CD4-positive, alpha-beta T cell treated with Interleukin-17A for 4 hours (primary cell): ENCODE measurements at regions not wholly inside any gene's neighbourhood (a gene's known extent, or its start where the extent isn't known, plus 50 kb on each side); places are given as distances from the start of the nearest gene placed in this dataset.
A peak's percentile ranks its signal among the peaks of the same experiment; 100 is the strongest.
"Not testable (repeated sequence)": the region's sequence is repeated elsewhere in the genome, so short reads cannot be mapped to it uniquely, and the experiment has no call there.

Source experiments
- DNase-seq: peaks from one replicate; pipeline ENCODE4 v3.0.0-alpha.2; 2020; ENCODE audit warnings: mixed read lengths

GRCh38 chr10:117457071-117457810 lies 82.0 kb upstream of the PDZD8 start:
- no peak for DNase-seq

- DNase-seq, result no peak
These were observed 80.1 kb upstream of the PDZD8 start for GRCh38 chr10:117455346-117455745.

DNA sequence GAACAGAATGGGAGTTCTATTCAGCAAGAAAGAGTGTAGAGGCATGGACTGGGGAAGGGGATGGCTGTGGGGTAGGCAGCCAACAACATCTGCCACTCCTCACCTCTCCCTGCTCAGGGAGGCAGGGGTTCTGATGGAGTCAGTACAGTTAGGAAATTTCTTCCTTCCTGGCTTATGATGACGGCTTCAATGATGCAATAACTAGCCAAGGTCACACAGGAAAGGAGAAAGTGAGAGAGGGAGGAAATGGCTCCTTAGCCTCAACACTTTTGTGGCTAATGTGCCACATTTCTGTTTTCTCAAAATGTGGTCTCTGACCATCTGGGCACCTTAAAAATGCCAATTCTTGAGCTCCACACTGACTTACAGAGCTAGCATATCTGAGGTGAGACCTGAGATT lies 79.3 kb upstream of the PDZD8 start:
- DNase-seq, result no peak

GRCh38 chr10:117453484-117453883 lies 78.2 kb upstream of the PDZD8 start:
- not testable (repeated sequence) for DNase-seq

GRCh38 chr10:117450940-117451339 lies 75.7 kb upstream of the PDZD8 start:
- DNase-seq, result no peak

- no peak for DNase-seq
These were observed 74.4 kb upstream of the PDZD8 start for GRCh38 chr10:117449636-117450035.

DNA sequence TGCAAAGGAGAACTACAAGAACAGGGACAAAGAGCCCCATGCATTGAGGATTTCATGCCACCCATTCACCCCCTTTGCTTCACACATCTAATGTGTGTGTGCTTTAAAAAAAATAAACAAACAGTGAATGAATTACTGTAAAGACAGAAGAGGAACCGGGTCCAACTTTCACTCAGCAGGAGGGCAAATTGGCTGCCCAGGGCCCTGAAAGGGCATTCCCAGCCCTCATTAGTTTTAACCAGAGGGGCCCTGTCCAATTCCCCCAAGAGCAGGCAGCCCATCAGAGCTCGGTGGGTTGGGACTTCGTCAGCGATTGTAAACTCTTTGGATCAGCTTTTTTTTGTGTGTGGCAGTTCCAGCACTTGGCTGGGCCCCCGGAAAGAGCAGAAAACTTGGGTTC lies 73.6 kb upstream of the PDZD8 start:
- DNase-seq, result no peak

- DNase-seq, result no peak
These were observed 70.8 kb upstream of the PDZD8 start for GRCh38 chr10:117445992-117446391.

- DNase-seq, result no peak
These were observed 69.3 kb upstream of the PDZD8 start for GRCh38 chr10:117444497-117445040.

GRCh38 chr10:117443686-117444041 lies 68.4 kb upstream of the PDZD8 start:
- no peak for DNase-seq

DNA sequence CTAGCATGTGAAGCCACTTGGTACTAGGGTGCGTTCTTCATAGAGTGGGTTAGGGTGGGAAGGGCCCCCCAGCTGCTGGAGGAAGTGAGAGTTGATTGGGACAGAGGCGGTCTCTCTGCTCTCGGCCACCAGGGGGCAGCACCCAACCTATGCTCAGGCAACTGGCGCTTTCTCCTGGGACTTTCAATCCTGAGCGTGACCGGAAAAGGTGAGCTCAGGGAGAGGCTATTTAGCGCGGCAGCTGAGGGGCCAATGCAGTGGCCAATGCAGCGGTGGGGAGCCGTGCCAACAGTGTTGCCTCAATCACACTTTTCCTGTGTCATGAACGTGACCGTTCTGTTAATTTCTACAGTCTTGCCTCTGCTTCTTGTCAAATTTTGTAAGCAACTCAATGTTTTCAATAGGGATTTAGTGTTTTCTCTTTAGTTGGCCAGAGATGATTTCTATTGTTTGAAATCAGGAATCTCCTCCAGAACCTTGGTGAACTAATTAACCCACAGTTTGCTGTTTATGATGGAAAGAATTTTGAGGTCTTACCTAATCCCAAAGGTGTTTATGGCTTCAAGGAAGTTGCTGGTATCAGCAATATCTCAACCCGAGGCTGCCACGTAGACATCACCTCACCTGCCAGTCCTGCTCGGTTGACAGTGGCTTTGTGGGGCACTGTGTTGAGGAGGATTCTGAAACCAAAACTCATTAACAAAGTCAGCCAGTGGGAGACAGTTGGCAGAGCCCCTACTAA lies 67.9 kb upstream of the PDZD8 start:
- peak; percentile 66 for DNase-seq

DNA sequence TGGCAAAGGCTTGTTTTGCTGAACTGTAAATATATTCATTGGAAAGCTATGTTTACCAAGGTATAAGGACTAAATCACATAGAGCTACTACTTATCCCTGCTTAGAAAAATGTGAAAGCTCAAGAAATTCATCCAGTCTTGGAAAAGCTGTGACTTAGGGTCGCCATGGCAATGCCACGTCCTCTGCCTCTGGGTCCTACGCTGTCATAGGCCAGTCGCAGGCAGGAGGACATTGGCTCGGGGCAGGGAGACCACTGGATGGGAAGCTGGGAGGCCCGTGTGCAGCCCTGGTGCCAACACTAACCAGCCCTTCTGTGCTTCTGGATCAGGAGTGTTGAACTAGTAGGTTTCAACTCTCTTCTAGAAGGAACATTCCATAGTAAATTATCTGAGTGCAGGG lies 67.3 kb upstream of the PDZD8 start:
- no peak for DNase-seq

- DNase-seq, result no peak
These were observed 66.7 kb upstream of the PDZD8 start for GRCh38 chr10:117441812-117442443.

DNA sequence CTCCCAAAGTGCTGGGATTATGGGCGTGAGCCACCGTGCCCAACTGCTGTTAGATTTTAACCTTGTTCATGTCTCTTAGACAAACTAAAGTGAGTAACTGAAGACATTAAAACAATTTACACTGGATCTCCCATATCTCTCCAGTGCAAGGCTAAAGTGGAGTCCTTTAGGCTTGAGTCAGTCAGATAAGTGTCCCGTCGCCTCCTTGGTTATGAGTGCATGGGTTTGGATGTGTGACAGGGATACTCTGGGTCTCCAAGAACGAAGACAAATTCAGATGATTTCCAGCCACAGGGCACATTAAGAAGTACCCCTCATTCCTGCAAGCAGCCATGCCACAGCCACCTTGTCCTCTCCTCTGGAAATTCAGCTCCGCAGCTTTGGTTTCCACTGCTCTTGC lies 66.1 kb upstream of the PDZD8 start:
- no peak for DNase-seq

GRCh38 chr10:117439243-117439912 lies 64.1 kb upstream of the PDZD8 start:
- no peak for DNase-seq

GRCh38 chr10:117432866-117433265 lies 57.6 kb upstream of the PDZD8 start:
- DNase-seq, result no peak

GRCh38 chr10:117431160-117431559 lies 55.9 kb upstream of the PDZD8 start:
- no peak for DNase-seq

DNA sequence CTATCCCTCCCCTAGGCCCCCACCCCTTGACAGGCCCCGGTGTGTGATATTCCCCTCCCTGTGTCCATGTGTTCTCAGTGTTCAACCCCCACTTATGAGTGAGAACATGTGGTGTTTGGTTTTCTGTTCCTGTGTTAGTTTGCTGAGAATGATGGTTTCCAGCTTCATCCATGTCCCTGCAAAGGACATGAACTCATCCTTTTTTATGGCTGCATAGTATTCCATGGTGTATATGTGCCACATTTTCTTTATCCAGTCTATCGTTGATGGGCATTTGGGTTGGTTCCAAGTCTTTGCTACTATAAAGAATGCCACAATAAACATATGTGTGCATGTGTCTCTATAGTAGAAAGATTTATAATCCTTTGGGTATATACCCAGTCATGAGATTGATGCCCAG lies 55.3 kb upstream of the PDZD8 start:
- not testable (repeated sequence) for DNase-seq

- DNase-seq, result no peak
These were observed 54.5 kb upstream of the PDZD8 start for GRCh38 chr10:117429643-117430265.

DNA sequence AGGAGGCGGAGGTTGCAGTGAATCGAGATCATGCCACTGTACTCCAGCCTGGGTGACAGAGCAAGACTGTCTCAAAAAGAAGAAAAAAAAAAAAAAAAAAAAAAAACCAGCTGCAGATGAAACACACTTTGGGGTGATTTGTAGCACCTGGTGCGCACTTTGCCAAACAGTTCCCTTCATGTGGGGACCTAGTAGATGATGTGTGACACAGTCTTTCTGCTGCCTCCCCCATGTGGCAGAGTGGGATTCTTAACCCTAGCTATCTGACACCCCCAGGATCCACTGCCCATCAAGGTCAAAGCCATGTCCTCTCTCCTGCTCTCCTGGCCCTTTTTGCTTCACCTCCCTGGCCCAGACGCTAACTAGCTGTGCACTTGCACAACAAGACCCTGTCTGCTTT lies 52.1 kb upstream of the PDZD8 start:
- no peak for DNase-seq

DNA sequence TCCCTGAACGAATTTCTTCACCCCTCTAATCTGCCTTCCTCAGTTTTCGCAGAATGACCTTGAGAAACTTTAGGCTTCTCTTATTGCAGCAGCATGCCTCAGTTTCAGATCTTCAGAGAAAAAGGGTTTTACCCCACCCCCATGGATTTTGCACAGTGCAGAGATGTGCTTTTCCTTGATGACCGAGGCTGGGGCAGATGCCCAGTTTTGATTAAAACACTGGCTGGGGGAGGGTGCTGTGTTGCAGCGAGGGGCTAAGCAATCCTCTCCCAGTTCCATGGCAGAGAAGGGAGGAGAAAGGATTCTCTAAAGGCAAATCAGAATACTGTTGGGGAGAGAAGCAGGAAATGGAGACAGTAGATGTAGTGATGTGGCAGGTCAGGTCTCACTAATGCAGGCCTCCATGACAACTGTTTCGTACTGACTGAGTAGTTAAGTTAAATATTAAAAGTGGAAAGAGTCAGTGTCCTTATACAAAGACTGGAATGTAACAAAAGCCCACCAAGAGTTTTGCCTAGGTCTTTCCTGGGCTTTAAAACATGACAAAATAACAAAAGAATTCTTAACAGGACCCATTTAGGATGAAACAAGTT lies 50.8 kb upstream of the PDZD8 start:
- DNase-seq, result no peak

- no peak for DNase-seq
These were observed 49.8 kb upstream of the PDZD8 start for GRCh38 chr10:117424883-117425649.
